Astrocyte (in vitro differentiated cells and primary cell): ENCODE measurements at regions not wholly inside any gene's neighbourhood (a gene's known extent, or its start where the extent isn't known, plus 50 kb on each side); places are given as distances from the start of the nearest gene placed in this dataset.
"Not testable (repeated sequence)": the region's sequence is repeated elsewhere in the genome, so short reads cannot be mapped to it uniquely, and the experiment has no call there.

ENCODE experiments used
- DNase-seq: peaks from one replicate; pipeline ENCODE4 v3.0.0-alpha.2; 2010; ENCODE audit warnings: low read depth
- FAIRE-seq: peaks from 2 replicates; lab custom pipeline; 2011; peaks lifted over from hg19 to GRCh38; lab: Jason Lieb, UNC
- H2AFZ ChIP-seq: 2 replicates; pipeline ENCODE4 v1.6.0; 2012; ENCODE audit warnings: low read depth, low read length, inconsistent platforms
- H3K27ac ChIP-seq: 2 replicates; pipeline ENCODE4 v1.5.1; 2011; ENCODE audit warnings: low read depth, low read length, inconsistent platforms
- H3K27me3 ChIP-seq: 2 replicates; pipeline ENCODE4 v1.6.0; 2011; ENCODE audit warnings: low read length, inconsistent platforms; ENCODE audit not compliant: insufficient read depth
- H3K36me3 ChIP-seq: 2 replicates; pipeline ENCODE4 v1.5.1; 2011; ENCODE audit warnings: low read length, inconsistent platforms; ENCODE audit not compliant: insufficient read depth
- H3K4me1 ChIP-seq: 2 replicates; pipeline ENCODE4 v1.5.1; 2011; ENCODE audit warnings: low read length, inconsistent platforms; ENCODE audit not compliant: insufficient read depth
- H3K4me2 ChIP-seq: 2 replicates; pipeline ENCODE4 v1.6.0; 2012; ENCODE audit warnings: low read length, inconsistent platforms
- H3K4me3 ChIP-seq: 2 replicates; pipeline ENCODE4 v1.5.1; 2011; ENCODE audit warnings: low read depth, mild to moderate bottlenecking, low read length, inconsistent platforms; ENCODE audit not compliant: insufficient read depth
- H3K79me2 ChIP-seq: 2 replicates; pipeline ENCODE4 v1.6.0; 2012; ENCODE audit warnings: mild to moderate bottlenecking, low read length, inconsistent platforms; ENCODE audit not compliant: insufficient read depth
- H3K9ac ChIP-seq: 2 replicates; pipeline ENCODE4 v1.6.0; 2012; ENCODE audit warnings: mild to moderate bottlenecking, low read length, inconsistent platforms
- H3K9me3 ChIP-seq: 2 replicates; pipeline ENCODE4 v1.5.1; 2012; ENCODE audit warnings: low read depth, mild to moderate bottlenecking, low read length, inconsistent platforms; ENCODE audit not compliant: insufficient read depth
- H4K20me1 ChIP-seq: 2 replicates; pipeline ENCODE4 v1.6.0; 2012; ENCODE audit warnings: low read length, inconsistent platforms; ENCODE audit not compliant: insufficient read depth
- H3K27ac Mint-ChIP-seq: one replicate; pipeline ENCODE4 v1.8.0; 2021; ENCODE audit warnings: mild to moderate bottlenecking, mixed read lengths; ENCODE audit not compliant: unreplicated experiment
- H3K27me3 Mint-ChIP-seq: one replicate; pipeline ENCODE4 v1.8.0; 2021; ENCODE audit warnings: low read depth, mixed read lengths; ENCODE audit not compliant: unreplicated experiment
- H3K36me3 Mint-ChIP-seq: one replicate; pipeline ENCODE4 v1.8.0; 2021; ENCODE audit warnings: low read depth, mixed read lengths; ENCODE audit not compliant: unreplicated experiment
- H3K4me1 Mint-ChIP-seq: one replicate; pipeline ENCODE4 v1.8.0; 2021; ENCODE audit warnings: low read depth, mixed read lengths; ENCODE audit not compliant: unreplicated experiment
- H3K4me3 Mint-ChIP-seq: one replicate; pipeline ENCODE4 v1.8.0; 2021; ENCODE audit warnings: mild to moderate bottlenecking, moderate library complexity, mixed read lengths; ENCODE audit not compliant: unreplicated experiment
- H3K9me3 Mint-ChIP-seq: one replicate; pipeline ENCODE4 v1.8.0; 2021; ENCODE audit warnings: mild to moderate bottlenecking, mixed read lengths; ENCODE audit not compliant: unreplicated experiment
- EZH2 ChIP-seq: IDR thresholded peaks from 2 replicates; pipeline ENCODE4 v1.6.1; 2012; ENCODE audit warnings: mild to moderate bottlenecking, low read length, inconsistent platforms; ENCODE audit not compliant: insufficient read depth
- TF ChIP-seq, protein P1 (sequence below): IDR thresholded peaks from 2 replicates; pipeline ENCODE4 v1.5.1; 2011; ENCODE audit warnings: low read depth, mild to moderate bottlenecking, inconsistent platforms, low read length, moderate library complexity; ENCODE audit not compliant: insufficient read depth

DNA sequence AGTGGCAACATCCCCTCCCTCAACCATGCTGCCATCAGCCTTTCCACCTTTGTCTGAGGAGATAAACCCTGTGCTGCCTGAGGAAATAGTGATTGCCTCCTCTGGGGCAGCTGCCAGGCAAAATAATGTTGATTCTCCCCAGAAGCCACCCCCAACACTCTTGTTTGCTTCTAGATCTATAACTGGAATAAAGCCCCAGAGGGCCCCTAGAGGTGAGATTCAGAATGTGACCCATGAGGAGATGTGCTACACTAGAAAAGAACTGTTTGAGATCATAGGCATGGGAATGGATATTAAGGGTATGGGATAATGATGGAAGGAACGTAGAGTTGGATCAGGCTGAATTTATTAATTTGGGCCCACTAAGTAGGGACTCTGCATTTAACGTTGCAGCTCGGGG, 116.3 kb upstream of the RMP24 start:
- H3K4me3 ChIP-seq, result no peak overlapping the region
- Mint-ChIP-seq H3K4me3 (no peak overlapping the region), H3K4me1 (peaks cover 18% of the 10 kb centered on the region), H3K27ac (no peak overlapping the region), H3K27me3 (peaks cover 2% of the 10 kb centered on the region), H3K36me3 (peaks cover 3% of the 10 kb centered on the region), H3K9me3 (peaks cover 11% of the 10 kb centered on the region)
- FAIRE-seq, result no peak
- H2AFZ ChIP-seq, result no peak overlapping the region
- H3K4me1 ChIP-seq, result peaks cover 2% of the 10 kb centered on the region
- H3K27me3 ChIP-seq, result no peaks in the 10 kb centered on the region
- H3K9ac ChIP-seq, result no peak overlapping the region
- no peak for DNase-seq
- no peak for TF ChIP-seq EZH2
- TF ChIP-seq, protein P1, sequence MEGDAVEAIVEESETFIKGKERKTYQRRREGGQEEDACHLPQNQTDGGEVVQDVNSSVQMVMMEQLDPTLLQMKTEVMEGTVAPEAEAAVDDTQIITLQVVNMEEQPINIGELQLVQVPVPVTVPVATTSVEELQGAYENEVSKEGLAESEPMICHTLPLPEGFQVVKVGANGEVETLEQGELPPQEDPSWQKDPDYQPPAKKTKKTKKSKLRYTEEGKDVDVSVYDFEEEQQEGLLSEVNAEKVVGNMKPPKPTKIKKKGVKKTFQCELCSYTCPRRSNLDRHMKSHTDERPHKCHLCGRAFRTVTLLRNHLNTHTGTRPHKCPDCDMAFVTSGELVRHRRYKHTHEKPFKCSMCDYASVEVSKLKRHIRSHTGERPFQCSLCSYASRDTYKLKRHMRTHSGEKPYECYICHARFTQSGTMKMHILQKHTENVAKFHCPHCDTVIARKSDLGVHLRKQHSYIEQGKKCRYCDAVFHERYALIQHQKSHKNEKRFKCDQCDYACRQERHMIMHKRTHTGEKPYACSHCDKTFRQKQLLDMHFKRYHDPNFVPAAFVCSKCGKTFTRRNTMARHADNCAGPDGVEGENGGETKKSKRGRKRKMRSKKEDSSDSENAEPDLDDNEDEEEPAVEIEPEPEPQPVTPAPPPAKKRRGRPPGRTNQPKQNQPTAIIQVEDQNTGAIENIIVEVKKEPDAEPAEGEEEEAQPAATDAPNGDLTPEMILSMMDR, result no peak
- no peak overlapping the region for H3K4me2 ChIP-seq
- H3K9me3 ChIP-seq, result no peaks in the 10 kb centered on the region
- no peaks in the 10 kb centered on the region for H3K36me3 ChIP-seq
- no peaks in the 10 kb centered on the region for H3K79me2 ChIP-seq
- H4K20me1 ChIP-seq, result no peaks in the 10 kb centered on the region
- no peak overlapping the region for H3K27ac ChIP-seq

DNA sequence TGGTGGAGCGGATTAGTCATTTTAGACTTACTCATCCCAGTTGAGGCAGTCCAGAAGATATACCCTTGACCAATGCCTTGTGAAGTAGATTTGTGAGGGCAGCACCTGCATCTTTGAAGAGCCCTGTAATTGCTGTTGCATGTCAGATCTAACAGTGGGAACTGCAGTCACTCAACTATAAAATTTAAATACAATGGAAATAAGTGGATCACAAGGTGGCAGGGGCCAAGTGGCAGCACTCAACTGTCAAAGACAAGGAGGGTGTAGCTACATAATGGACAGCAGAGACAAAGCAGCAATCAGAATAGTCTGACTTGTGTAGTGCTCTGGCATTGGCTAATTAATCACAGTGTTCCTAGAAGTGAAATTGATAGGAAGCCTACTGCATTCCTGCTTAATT, 115.8 kb upstream of the RMP24 start:
- not testable (repeated sequence) for H3K4me3 Mint-ChIP-seq, H4K20me1 ChIP-seq, H3K4me1 ChIP-seq, H3K36me3 ChIP-seq, H3K9ac ChIP-seq, H3K4me3 ChIP-seq, H3K36me3 Mint-ChIP-seq, H3K27ac ChIP-seq, FAIRE-seq, H3K27me3 Mint-ChIP-seq, H3K9me3 ChIP-seq, H2AFZ ChIP-seq, H3K79me2 ChIP-seq, DNase-seq, H3K27ac Mint-ChIP-seq, H3K4me2 ChIP-seq, H3K27me3 ChIP-seq
- H3K9me3 Mint-ChIP-seq, result peaks cover 11% of the 10 kb centered on the region
- peaks cover 21% of the 10 kb centered on the region for H3K4me1 Mint-ChIP-seq

DNA sequence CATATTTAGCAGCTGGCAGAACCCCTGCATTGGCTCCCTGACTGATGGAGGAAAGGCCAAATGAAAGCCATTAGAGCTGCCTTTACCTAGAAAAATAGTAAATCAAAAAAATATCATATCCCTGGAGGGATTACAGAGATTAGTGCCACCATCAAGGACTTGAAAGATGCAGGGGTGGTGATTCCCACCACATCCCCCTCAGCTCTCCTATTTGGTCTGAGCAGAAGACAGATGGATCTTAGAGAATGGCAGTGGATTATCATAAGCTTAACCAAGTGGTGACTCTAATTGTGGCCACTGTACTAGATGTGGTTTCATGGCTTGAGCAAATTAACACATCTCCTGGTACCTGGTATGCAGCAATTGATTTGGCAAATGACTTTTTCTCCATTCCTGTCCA, 114.9 kb upstream of the RMP24 start:
- Mint-ChIP-seq H3K9me3 (peaks cover 11% of the 10 kb centered on the region), H3K4me1 (peaks cover 22% of the 10 kb centered on the region)
- H3K36me3 ChIP-seq, H3K79me2 ChIP-seq, H3K4me3 Mint-ChIP-seq, H3K4me2 ChIP-seq, H3K27me3 ChIP-seq, H3K4me3 ChIP-seq, H3K9ac ChIP-seq, H4K20me1 ChIP-seq, H3K27ac ChIP-seq, H3K27me3 Mint-ChIP-seq, FAIRE-seq, H3K9me3 ChIP-seq, DNase-seq, H3K27ac Mint-ChIP-seq, H3K36me3 Mint-ChIP-seq, H2AFZ ChIP-seq: not testable (repeated sequence)
- H3K4me1 ChIP-seq, result peaks cover 11% of the 10 kb centered on the region
